Peyer's patch (tissue), 4 donors: ENCODE measurements at regions not wholly inside any gene's neighbourhood (a gene's known extent, or its start where the extent isn't known, plus 50 kb on each side); places are given as distances from the start of the nearest gene placed in this dataset.

Experiments
- DNase-seq, 3 donors: peaks; one replicate each; pipeline ENCODE4 v3.0.0-alpha.2; 2017 to 2019
- H3K27ac ChIP-seq, 4 donors: fragments of 200-600 bp; sonication (generic); one replicate each; pipeline ENCODE4 v1.5.1; 2016 to 2019
- H3K27me3 ChIP-seq, 2 donors: fragments of 200-600 bp; sonication (generic); one replicate each; pipeline ENCODE4 v1.5.1; 2019
- H3K36me3 ChIP-seq, 3 donors: fragments of 200-600 bp; sonication (generic); one replicate each; pipeline ENCODE4 v1.5.1; 2016 to 2019
- H3K4me1 ChIP-seq, 4 donors: fragments of 200-600 bp; sonication (generic); one replicate each; pipeline ENCODE4 v1.5.1; 2016 to 2019
- H3K4me3 ChIP-seq, 4 donors: fragments of 200-600 bp; sonication (generic); 1 replicate in 3 of 4; 2 replicates in 1 of 4; pipeline ENCODE4 v1.5.1; 2016 to 2019; ENCODE audit warnings: mild to moderate bottlenecking in 1 of 4
- H3K9me3 ChIP-seq, 4 donors: fragments of 200-600 bp; sonication (generic); one replicate each; pipeline ENCODE4 v1.5.1; 2016 to 2019; ENCODE audit warnings: mild to moderate bottlenecking in 1 of 4
- POLR2A ChIP-seq, 2 donors: fragments of 450-650 bp; IDR thresholded peaks; one replicate each; pipeline ENCODE4 v1.5.1; 2017; ENCODE audit warnings: antibody characterized with exemption in 2 of 2, mild to moderate bottlenecking in 2 of 2, moderate library complexity in 2 of 2
- TF ChIP-seq, protein P1 (sequence below), 6 experiments: fragments of 450-650 bp in 4 of 6; fragments of 200-600 bp in 2 of 6; sonication (generic) in 1 of 6; IDR thresholded peaks; one replicate each; pipeline ENCODE4 v1.5.1; 2017 to 2019; ENCODE audit warnings: antibody characterized with exemption in 6 of 6, mild to moderate bottlenecking in 3 of 6, moderate library complexity in 1 of 6

DNA sequence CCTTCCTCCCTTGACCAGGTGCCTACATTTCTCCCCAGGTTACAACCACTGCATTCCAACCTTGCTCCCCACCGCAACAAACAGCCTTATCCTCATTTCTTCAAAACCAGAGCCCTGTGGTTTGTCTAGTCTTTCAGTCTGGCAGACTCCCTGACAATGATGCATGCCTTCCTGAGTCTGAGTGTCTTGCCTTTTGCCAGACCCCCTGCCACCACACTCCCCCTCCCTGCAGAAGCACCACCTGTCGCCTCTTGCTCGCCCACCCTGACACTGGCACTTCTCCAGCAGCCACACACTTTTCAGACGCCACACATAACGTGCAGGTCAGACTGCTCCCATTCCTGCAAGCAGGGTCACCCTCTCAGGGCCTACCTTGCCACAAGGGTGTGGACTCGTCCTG lies 349.2 kb upstream of the NOCT start:
- Histone ChIP-seq H3K4me1 (no peaks in the 10 kb centered on the region), H3K9me3 (no peaks in the 10 kb centered on the region), H3K27ac (no peak overlapping the region), H3K27me3 (no peaks in the 10 kb centered on the region), H3K4me3 (no peak overlapping the region), H3K36me3 (no peaks in the 10 kb centered on the region)
- DNase-seq, result no peak
- TF ChIP-seq POLR2A (IDR thresholded peaks at IDR 0.05), result no peak
- TF ChIP-seq, protein P1, sequence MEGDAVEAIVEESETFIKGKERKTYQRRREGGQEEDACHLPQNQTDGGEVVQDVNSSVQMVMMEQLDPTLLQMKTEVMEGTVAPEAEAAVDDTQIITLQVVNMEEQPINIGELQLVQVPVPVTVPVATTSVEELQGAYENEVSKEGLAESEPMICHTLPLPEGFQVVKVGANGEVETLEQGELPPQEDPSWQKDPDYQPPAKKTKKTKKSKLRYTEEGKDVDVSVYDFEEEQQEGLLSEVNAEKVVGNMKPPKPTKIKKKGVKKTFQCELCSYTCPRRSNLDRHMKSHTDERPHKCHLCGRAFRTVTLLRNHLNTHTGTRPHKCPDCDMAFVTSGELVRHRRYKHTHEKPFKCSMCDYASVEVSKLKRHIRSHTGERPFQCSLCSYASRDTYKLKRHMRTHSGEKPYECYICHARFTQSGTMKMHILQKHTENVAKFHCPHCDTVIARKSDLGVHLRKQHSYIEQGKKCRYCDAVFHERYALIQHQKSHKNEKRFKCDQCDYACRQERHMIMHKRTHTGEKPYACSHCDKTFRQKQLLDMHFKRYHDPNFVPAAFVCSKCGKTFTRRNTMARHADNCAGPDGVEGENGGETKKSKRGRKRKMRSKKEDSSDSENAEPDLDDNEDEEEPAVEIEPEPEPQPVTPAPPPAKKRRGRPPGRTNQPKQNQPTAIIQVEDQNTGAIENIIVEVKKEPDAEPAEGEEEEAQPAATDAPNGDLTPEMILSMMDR (IDR thresholded peaks at IDR 0.05), result no peak

DNA sequence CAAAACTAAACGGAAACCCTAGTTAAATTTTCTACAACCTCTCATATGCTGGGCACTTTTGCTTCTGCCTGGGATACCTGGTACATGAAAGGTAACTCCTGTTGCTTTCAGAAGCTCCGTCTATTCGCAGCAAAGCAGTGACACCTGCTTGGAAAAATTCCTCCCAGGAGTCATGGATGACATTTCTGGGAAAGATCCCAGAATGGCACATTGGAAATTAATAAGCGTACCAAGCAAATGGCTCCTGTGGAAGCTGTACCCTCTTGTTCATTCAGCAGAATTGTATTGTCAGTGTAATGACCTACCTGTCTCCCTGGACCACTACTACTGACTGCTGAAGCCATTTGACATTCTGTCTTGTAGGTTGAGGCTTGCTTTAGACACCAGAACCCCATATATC lies 349.7 kb upstream of the NOCT start:
- Histone ChIP-seq H3K9me3 (no peaks in the 10 kb centered on the region), H3K27me3 (no peaks in the 10 kb centered on the region), H3K27ac (no peak overlapping the region), H3K4me3 (no peak overlapping the region), H3K36me3 (no peaks in the 10 kb centered on the region), H3K4me1 (no peaks in the 10 kb centered on the region)
- TF ChIP-seq, protein P1 (IDR thresholded peaks at IDR 0.05), result no peak
- TF ChIP-seq POLR2A (IDR thresholded peaks at IDR 0.05), result no peak
- DNase-seq, result no peak

DNA sequence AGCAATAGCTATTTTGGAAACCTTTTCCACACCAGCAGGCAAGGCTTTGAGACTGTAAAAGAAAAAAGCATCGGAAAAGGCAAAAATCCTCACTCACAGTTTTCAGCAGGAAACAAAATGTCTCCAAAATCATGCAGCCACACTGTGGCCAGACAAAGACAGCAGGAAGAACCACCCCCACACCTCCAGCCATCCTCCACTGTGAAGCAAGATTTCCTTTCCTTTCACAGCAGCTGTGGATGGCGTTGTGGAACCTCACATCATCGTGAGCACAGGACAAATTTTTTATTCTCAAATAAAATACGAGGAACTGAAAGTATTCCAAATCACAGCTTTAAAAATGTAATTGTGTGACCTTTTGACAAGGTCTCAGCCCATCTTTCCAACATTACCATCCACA lies 351.7 kb upstream of the NOCT start:
- Histone ChIP-seq H3K27me3 (no peaks in the 10 kb centered on the region), H3K36me3 (no peaks in the 10 kb centered on the region), H3K4me1 (no peaks in the 10 kb centered on the region), H3K9me3 (no peaks in the 10 kb centered on the region), H3K4me3 (no peak overlapping the region), H3K27ac (no peak overlapping the region)
- TF ChIP-seq, protein P1 (IDR thresholded peaks at IDR 0.05), result no peak
- TF ChIP-seq POLR2A (IDR thresholded peaks at IDR 0.05), result no peak
- DNase-seq, result no peak

DNA sequence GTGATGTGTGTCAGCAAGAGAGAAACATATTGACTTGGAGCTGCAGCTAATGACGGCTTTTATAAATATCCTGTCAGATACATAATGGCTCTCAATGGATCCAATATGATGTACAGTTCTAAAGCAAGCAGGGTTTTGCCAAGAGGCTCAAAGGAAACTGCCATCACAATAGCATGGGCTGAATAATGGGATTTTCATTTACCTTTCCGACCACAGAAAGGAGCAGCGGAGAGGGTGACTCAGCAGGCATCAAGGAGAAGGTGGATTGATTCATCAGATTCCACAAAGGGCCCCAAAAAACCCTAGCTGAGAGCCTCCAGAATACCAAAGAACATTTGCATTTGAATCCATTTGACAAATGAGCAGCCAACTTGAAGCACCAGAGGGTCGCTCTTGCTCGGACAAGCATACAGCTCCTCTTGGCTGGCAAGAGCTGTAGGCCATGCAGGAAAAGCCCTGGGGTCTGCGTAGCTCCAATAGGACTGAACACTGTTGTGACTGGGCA lies 355.7 kb upstream of the NOCT start:
- no peak overlapping the region for H3K27ac ChIP-seq
- no peaks in the 10 kb centered on the region for H3K4me1 ChIP-seq
- DNase-seq, result no peak
- no peak overlapping the region for H3K4me3 ChIP-seq
- H3K9me3 ChIP-seq, result no peaks in the 10 kb centered on the region
- H3K27me3 ChIP-seq, result no peaks in the 10 kb centered on the region
- no peaks in the 10 kb centered on the region for H3K36me3 ChIP-seq
- no peak for TF ChIP-seq POLR2A (IDR thresholded peaks at IDR 0.05)
- TF ChIP-seq, protein P1 (IDR thresholded peaks at IDR 0.05), result no peak

DNA sequence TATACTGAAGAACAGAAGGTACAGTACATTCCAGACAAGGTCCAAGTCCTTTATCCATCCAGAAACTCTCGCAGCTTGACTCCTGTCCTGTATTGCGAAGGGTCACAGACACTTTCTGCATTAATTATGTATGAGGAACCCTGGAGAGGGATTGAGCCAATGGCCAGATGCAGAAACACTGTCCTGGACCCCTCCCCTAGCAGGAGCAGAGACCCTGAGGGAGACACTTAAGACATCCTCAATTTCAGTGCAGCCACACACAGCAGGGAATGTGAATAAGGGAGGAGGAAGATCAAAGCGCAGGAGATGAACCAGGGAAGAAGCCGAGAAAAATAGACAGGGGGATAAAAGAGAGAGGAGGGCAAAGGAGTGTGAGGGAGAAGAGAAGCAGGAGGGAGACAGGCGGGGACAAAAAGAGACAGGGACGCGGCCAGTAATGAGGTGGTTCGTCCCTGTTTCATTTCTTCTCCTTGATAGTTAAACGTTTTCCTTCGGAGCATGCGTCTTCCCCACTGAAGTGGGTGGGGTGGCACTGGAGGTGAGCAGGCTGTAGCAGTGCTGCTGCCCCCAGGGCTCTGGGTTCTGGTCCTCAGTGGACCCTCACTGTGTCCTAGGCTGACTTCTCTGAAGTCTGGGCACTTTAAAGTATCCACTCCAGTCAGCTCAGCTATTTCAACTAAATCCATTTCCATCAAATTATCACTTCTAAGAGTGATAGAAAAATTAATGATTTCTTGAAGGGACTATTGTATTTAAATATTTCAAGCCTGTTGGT lies 356.4 kb upstream of the NOCT start:
- H3K4me3 ChIP-seq, result no peak overlapping the region
- H3K27me3 ChIP-seq, result no peaks in the 10 kb centered on the region
- DNase-seq, result no peak
- H3K36me3 ChIP-seq, result no peaks in the 10 kb centered on the region
- TF ChIP-seq, protein P1 (IDR thresholded peaks at IDR 0.05), result no peak
- no peak for TF ChIP-seq POLR2A (IDR thresholded peaks at IDR 0.05)
- no peak overlapping the region for H3K27ac ChIP-seq
- H3K9me3 ChIP-seq, result no peaks in the 10 kb centered on the region
- no peaks in the 10 kb centered on the region for H3K4me1 ChIP-seq
